HepG2 (cell line): ENCODE measurements at regions not wholly inside any gene's neighbourhood (a gene's known extent, or its start where the extent isn't known, plus 50 kb on each side); places are given as distances from the start of the nearest gene placed in this dataset.

Experiments
- ATAC-seq: fragments of 200-7000 bp; cut with Tn5 transposase; 3 replicates; pipeline ENCODE4 v1.9.1; 2020; ENCODE audit warnings: mild to moderate bottlenecking, moderate library complexity
- BruUV-seq: library from RNA; stranded (reverse); fragments of 400-500 nt; replicated peaks from 2 replicates; lab custom pipeline; 2021; lab: Mats Ljungman, UMichigan
- CTCF ChIA-PET: fragments of 300-600 bp; formaldehyde crosslinking; extraction: SDS; loops from one replicate; lab custom pipeline; 2021; ENCODE audit warnings: low total read pairs, inconsistent platforms, low intra/inter-chr PET ratio; lab: Yijun Ruan, JAX
- POLR2A ChIA-PET: fragments of 350-600 bp; sonication (Branson Sonifier 250); formaldehyde crosslinking; loops from one replicate; lab custom pipeline; 2020; ENCODE audit warnings: antibody characterized with exemption, inconsistent platforms; lab: Yijun Ruan, JAX
- DNase-seq: peaks from one replicate; pipeline ENCODE4 v3.0.0-alpha.2; 2015; ENCODE audit warnings: low spot score
- FAIRE-seq: peaks from 3 replicates; lab custom pipeline; 2011; peaks lifted over from hg19 to GRCh38; lab: Jason Lieb, UNC
- H2AFZ ChIP-seq: one replicate; pipeline ENCODE4 v1.6.1; 2011; ENCODE audit warnings: low read length, inconsistent platforms
- H3K27ac ChIP-seq: fragments of 300-600 bp; 3 replicates; pipeline ENCODE4 v1.8.0; 2011; ENCODE audit warnings: mixed run types, mild to moderate bottlenecking, mixed read lengths, low read length, inconsistent platforms; ENCODE audit not compliant: insufficient read depth; ENCODE audit errors: extremely low read length
- H3K27me3 ChIP-seq, 2 experiments: fragments of 200-600 bp in 1 of 2; 2 replicates in 1 of 2; 3 replicates in 1 of 2; pipeline versions ENCODE4 v1.6.0 to v1.8.0; 2011; ENCODE audit warnings: low read length in 2 of 2, mild to moderate bottlenecking in 2 of 2, moderate library complexity in 2 of 2, inconsistent platforms in 1 of 2; ENCODE audit not compliant: insufficient read depth in 2 of 2, control insufficient read depth in 1 of 2
- H3K36me3 ChIP-seq, 2 experiments: fragments of 200-600 bp in 1 of 2; replicated peaks in 1 of 2; 2 replicates in 1 of 2; 3 replicates in 1 of 2; pipeline versions ENCODE4 v1.5.1 to v1.8.0; 2011; ENCODE audit warnings: low read length in 2 of 2, inconsistent platforms in 1 of 2; ENCODE audit not compliant: insufficient read depth in 2 of 2, control insufficient read depth in 1 of 2
- H3K4me1 ChIP-seq: 2 replicates; pipeline ENCODE4 v1.5.1; 2012; ENCODE audit warnings: low read length, inconsistent platforms; ENCODE audit not compliant: insufficient read depth
- H3K4me2 ChIP-seq: 2 replicates; pipeline ENCODE4 v1.6.0; 2011; ENCODE audit warnings: low read depth, low read length, inconsistent platforms
- H3K4me3 ChIP-seq, 3 experiments: fragments of 200-600 bp in 1 of 3; sonication (generic), shearing (Covaris generic) in 1 of 3; replicated peaks in 1 of 3; 2 replicates each; pipeline ENCODE4 v1.5.1; 2011 to 2016; ENCODE audit warnings: low read length in 3 of 3, inconsistent platforms in 2 of 3, low read depth in 2 of 3, mild to moderate bottlenecking in 2 of 3, control low read depth in 1 of 3, mixed read lengths in 1 of 3; ENCODE audit not compliant: insufficient read depth in 1 of 3
- H3K79me2 ChIP-seq: one replicate; pipeline ENCODE4 v1.6.1; 2011; ENCODE audit warnings: low read length, inconsistent platforms; ENCODE audit not compliant: insufficient read depth
- H3K9ac ChIP-seq: 2 replicates; pipeline ENCODE4 v1.6.0; 2011; ENCODE audit warnings: mild to moderate bottlenecking, low read depth, low read length, inconsistent platforms; ENCODE audit not compliant: insufficient read depth
- H3K9me3 ChIP-seq: 2 replicates; pipeline ENCODE4 v1.5.1; 2012; ENCODE audit warnings: mild to moderate bottlenecking, low read length
- H4K20me1 ChIP-seq: 2 replicates; pipeline ENCODE4 v1.6.0; 2011; ENCODE audit warnings: inconsistent platforms, mild to moderate bottlenecking, low read length, moderate library complexity; ENCODE audit not compliant: insufficient read depth
- DPF2 ChIP-seq: sonication (generic); formaldehyde crosslinking; IDR thresholded peaks from 2 replicates; pipeline ENCODE4 v1.4.0; 2020; ENCODE audit warnings: mild to moderate bottlenecking, low read depth, missing genetic modification reagents, borderline replicate concordance
- FLYWCH1 ChIP-seq: sonication (generic); formaldehyde crosslinking; IDR thresholded peaks from 2 replicates; pipeline ENCODE4 v1.8.1; 2023; ENCODE audit warnings: mild to moderate bottlenecking, missing genetic modification reagents
- GATAD1 ChIP-seq: IDR thresholded peaks from 2 replicates; pipeline ENCODE4 v1.6.1; 2016; ENCODE audit warnings: missing genetic modification reagents, missing compliant biosample characterization
- HDAC6 ChIP-seq: fragments of 200-600 bp; sonication (generic); IDR thresholded peaks from 2 replicates; pipeline ENCODE4 v1.7.0; 2017; ENCODE audit warnings: mild to moderate bottlenecking, antibody characterized with exemption, low read length, low read depth
- ZNF530 ChIP-seq: sonication (generic); formaldehyde crosslinking; IDR thresholded peaks from 2 replicates; pipeline ENCODE4 v1.5.0; 2020; ENCODE audit warnings: low read depth, mild to moderate bottlenecking, missing genetic modification reagents
- ZNF788 ChIP-seq: sonication (generic); formaldehyde crosslinking; IDR thresholded peaks from 2 replicates; pipeline ENCODE4 v1.5.0; 2020; ENCODE audit warnings: mild to moderate bottlenecking, missing genetic modification reagents, borderline replicate concordance
- WGBS: methylation state at CpG from one replicate; pipeline ENCODE4 v1.1.6; 2017; ENCODE audit warnings: low lambda C conversion rate; 5-methylcytosine and 5-hydroxymethylcytosine counted together
- in situ Hi-C: cut with HindIII; loops from 2 replicates; pipeline ENCODE4 v1.10.0; 2017; ENCODE audit warnings: low pct_unique_long_range_greater_than_20kb; ENCODE audit not compliant: extremely low pct_ligation_motif_present
- intact Hi-C: fragments of 100-400 bp; cut with micrococcal nuclease; formaldehyde crosslinking; loops from one replicate; pipeline ENCODE4 v1.10.0; 2022; ENCODE audit not compliant: unreplicated experiment
- TF ChIP-seq, protein P1 (sequence below): sonication (generic); formaldehyde crosslinking; IDR thresholded peaks from 2 replicates; pipeline ENCODE4 v1.5.0; 2020; ENCODE audit warnings: mild to moderate bottlenecking, missing genetic modification reagents, moderate library complexity
- TF ChIP-seq, protein P2 (sequence below): IDR thresholded peaks from 2 replicates; pipeline ENCODE4 v1.6.1; 2016; ENCODE audit warnings: low read depth, control low read depth

GRCh38 chr5:27240791-27241190 is 202.4 kb upstream of the CDH9 start:
- no TSS peak for BruUV-seq
- ChIA-PET POLR2A (no interaction called here), CTCF (no interaction called here)
- Histone ChIP-seq H3K27ac (no peak overlapping the region), H3K36me3 (no peaks in the 10 kb centered on the region), H3K79me2 (no peaks in the 10 kb centered on the region), H3K4me3 (no peak overlapping the region), H3K9ac (no peak overlapping the region), H3K4me1 (no peaks in the 10 kb centered on the region), H3K4me2 (no peak overlapping the region), H3K9me3 (no peaks in the 10 kb centered on the region), H4K20me1 (no peaks in the 10 kb centered on the region), H3K27me3 (no peaks in the 10 kb centered on the region; a peak in 1 of 5 replicates), H2AFZ (no peak overlapping the region)
- intact Hi-C loops (no loop called here), in situ Hi-C loops (no loop called here)
- no peak for DNase-seq
- 0% methylated on average over 2 of the region's 2 CpGs for WGBS
- no peak for FAIRE-seq
- no peak for ATAC-seq
- TF ChIP-seq ZNF530 (CRISPR knock-in tag), result no peak
- TF ChIP-seq, protein P1, sequence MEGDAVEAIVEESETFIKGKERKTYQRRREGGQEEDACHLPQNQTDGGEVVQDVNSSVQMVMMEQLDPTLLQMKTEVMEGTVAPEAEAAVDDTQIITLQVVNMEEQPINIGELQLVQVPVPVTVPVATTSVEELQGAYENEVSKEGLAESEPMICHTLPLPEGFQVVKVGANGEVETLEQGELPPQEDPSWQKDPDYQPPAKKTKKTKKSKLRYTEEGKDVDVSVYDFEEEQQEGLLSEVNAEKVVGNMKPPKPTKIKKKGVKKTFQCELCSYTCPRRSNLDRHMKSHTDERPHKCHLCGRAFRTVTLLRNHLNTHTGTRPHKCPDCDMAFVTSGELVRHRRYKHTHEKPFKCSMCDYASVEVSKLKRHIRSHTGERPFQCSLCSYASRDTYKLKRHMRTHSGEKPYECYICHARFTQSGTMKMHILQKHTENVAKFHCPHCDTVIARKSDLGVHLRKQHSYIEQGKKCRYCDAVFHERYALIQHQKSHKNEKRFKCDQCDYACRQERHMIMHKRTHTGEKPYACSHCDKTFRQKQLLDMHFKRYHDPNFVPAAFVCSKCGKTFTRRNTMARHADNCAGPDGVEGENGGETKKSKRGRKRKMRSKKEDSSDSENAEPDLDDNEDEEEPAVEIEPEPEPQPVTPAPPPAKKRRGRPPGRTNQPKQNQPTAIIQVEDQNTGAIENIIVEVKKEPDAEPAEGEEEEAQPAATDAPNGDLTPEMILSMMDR (CRISPR knock-in tag), result no peak
- TF ChIP-seq, protein P2, sequence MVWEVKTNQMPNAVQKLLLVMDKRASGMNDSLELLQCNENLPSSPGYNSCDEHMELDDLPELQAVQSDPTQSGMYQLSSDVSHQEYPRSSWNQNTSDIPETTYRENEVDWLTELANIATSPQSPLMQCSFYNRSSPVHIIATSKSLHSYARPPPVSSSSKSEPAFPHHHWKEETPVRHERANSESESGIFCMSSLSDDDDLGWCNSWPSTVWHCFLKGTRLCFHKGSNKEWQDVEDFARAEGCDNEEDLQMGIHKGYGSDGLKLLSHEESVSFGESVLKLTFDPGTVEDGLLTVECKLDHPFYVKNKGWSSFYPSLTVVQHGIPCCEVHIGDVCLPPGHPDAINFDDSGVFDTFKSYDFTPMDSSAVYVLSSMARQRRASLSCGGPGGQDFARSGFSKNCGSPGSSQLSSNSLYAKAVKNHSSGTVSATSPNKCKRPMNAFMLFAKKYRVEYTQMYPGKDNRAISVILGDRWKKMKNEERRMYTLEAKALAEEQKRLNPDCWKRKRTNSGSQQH (CRISPR knock-in tag), result no peak
- no peak for TF ChIP-seq ZNF788 (CRISPR knock-in tag)
- TF ChIP-seq DPF2 (CRISPR knock-in tag), result no peak
- no peak for TF ChIP-seq HDAC6
- no peak for TF ChIP-seq FLYWCH1
- no peak for TF ChIP-seq GATAD1
